Activated T-cell treated with anti-CD3 and anti-CD28 coated beads, Interleukin-2, amount 50 U/mL, for 4 hours (primary cell): ENCODE measurements at regions not wholly inside any gene's neighbourhood (a gene's known extent, or its start where the extent isn't known, plus 50 kb on each side); places are given as distances from the start of the nearest gene placed in this dataset.

ENCODE experiments used
- ATAC-seq, 2 donors: fragments of 200-7000 bp; cut with Tn5 transposase; one replicate each; pipeline ENCODE4 v1.10.0; 2021
- DNase-seq: peaks from one replicate; pipeline ENCODE4 v3.0.0-alpha.2; 2020
- H3K27me3 Mint-ChIP-seq: one replicate; pipeline ENCODE4 v1.8.0; 2021; ENCODE audit warnings: low read depth, mixed read lengths
- H3K36me3 Mint-ChIP-seq: one replicate; pipeline ENCODE4 v1.8.0; 2022; ENCODE audit warnings: mixed read lengths; ENCODE audit not compliant: insufficient read depth
- H3K4me1 Mint-ChIP-seq: one replicate; pipeline ENCODE4 v1.8.0; 2021; ENCODE audit warnings: low read depth, mixed read lengths
- H3K4me3 Mint-ChIP-seq: one replicate; pipeline ENCODE4 v1.8.0; 2021; ENCODE audit warnings: mild to moderate bottlenecking, moderate library complexity, mixed read lengths
- H3K9me3 Mint-ChIP-seq: one replicate; pipeline ENCODE4 v1.8.0; 2021; ENCODE audit warnings: mixed read lengths

DNA sequence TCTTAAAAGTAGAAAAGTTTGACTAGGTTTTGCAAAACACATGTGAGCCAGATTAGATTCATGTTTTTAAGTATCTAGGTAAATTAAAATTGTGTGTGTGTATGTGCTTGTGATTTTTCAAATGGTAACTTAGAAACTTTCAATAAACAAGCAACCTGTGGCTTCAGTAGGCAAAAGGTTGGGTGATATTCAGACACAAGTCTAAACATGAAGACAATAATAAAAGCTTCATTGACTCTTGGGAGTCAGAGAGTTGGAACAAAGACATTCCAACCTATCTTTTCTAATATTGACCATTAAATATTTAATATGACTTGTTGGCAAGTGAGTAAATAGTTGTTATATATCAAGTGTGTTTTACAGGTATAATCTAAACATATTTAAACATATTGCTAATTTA is 1049.6 kb upstream of the ADGRL4 start:
- H3K9me3 Mint-ChIP-seq, result no peaks in the 10 kb centered on the region
- no peak overlapping the region for H3K4me3 Mint-ChIP-seq
- no peaks in the 10 kb centered on the region for H3K36me3 Mint-ChIP-seq
- no peaks in the 10 kb centered on the region for H3K27me3 Mint-ChIP-seq
- DNase-seq (no peak), ATAC-seq (no peak)
- H3K4me1 Mint-ChIP-seq, result no peaks in the 10 kb centered on the region

DNA sequence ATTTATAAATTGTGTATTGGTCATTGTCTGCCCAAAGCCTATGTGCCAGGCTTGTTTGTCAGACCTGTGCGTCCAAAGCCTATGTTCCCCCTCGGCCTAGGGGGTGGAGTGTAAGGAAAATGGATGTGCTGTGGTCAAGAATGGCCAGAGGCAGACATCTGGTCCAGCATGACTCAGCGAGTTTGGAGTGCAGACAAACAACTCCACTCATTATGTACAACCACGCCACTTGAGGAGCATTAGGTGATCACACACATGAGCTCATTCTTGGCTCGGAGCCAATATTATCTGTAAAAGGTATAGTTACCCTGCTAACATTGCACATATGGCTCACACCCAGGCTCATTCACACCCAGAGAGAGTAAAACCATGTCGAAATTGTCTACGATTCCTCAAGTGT is 1047.6 kb upstream of the ADGRL4 start:
- ATAC-seq (no peak), DNase-seq (no peak)
- Mint-ChIP-seq H3K27me3 (no peaks in the 10 kb centered on the region), H3K4me3 (no peak overlapping the region), H3K36me3 (no peaks in the 10 kb centered on the region), H3K9me3 (no peaks in the 10 kb centered on the region), H3K4me1 (no peaks in the 10 kb centered on the region)

DNA sequence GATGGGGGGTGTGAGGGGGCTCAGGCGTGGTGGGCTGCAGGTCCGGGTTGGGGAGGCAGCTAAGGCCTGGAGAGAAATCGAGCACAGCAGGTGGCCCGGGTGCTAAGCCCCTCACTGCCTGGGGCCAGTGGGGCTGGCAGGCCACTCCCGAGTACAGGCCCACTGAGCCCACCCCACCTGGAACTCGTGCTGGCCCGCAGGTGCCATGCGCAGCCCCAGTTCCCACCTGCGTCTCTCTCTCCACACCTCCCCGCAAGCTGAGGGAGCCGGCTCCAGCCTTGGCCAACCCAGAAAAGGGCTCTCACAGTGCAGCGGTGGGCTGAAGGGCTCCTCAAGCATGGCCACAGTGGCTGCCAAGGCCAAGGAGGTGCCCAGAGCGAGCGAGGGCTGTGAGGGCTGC is 1047.1 kb upstream of the ADGRL4 start:
- H3K9me3 Mint-ChIP-seq, result no peaks in the 10 kb centered on the region
- no peaks in the 10 kb centered on the region for H3K4me1 Mint-ChIP-seq
- no peaks in the 10 kb centered on the region for H3K27me3 Mint-ChIP-seq
- no peak overlapping the region for H3K4me3 Mint-ChIP-seq
- ATAC-seq, result no peak
- no peak for DNase-seq
- H3K36me3 Mint-ChIP-seq, result no peaks in the 10 kb centered on the region

DNA sequence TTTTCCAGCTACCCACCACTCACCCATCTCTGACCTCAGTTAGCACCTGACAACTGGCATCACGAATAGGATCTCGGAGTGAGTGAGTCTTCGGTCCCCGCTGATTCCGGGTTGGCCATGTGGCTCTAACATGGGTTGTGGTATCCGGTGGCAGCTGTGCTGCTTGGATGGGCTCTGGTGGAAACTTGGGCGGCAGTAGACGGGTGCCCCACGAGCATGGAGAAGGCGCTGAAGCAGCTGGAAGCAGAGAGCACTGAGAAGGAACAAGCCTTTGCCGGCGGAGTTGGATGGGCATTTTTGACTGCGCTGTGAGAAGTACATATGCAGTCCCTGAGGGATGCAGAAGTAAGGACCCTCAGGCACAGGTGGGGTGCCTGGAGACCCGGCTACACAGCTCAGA is 1044.0 kb upstream of the ADGRL4 start:
- no peaks in the 10 kb centered on the region for H3K27me3 Mint-ChIP-seq
- H3K9me3 Mint-ChIP-seq, result no peaks in the 10 kb centered on the region
- DNase-seq (no peak), ATAC-seq (no peak)
- no peaks in the 10 kb centered on the region for H3K36me3 Mint-ChIP-seq
- no peak overlapping the region for H3K4me3 Mint-ChIP-seq
- no peaks in the 10 kb centered on the region for H3K4me1 Mint-ChIP-seq

DNA sequence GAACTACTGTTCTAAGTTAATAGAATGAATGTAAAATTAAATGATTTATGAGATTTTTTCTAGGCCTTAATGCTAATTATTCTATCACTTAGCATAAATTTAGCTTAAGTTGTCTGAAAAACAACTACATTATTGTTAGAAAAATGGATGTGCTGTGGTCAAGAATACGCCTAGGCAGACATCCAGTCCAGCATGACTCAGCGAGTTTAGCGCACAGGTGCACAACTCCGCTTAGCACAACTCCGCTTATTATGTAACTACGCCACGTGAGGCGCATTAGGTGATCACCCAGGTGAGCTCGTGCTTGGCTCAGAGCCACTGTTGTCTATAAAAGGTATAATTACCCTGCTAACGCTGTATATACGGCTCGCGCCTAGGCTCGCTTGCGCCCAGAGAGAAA is 1043.6 kb upstream of the ADGRL4 start:
- Mint-ChIP-seq H3K27me3 (no peaks in the 10 kb centered on the region), H3K4me1 (no peaks in the 10 kb centered on the region), H3K4me3 (no peak overlapping the region), H3K9me3 (no peaks in the 10 kb centered on the region), H3K36me3 (no peaks in the 10 kb centered on the region)
- ATAC-seq (no peak), DNase-seq (no peak)

DNA sequence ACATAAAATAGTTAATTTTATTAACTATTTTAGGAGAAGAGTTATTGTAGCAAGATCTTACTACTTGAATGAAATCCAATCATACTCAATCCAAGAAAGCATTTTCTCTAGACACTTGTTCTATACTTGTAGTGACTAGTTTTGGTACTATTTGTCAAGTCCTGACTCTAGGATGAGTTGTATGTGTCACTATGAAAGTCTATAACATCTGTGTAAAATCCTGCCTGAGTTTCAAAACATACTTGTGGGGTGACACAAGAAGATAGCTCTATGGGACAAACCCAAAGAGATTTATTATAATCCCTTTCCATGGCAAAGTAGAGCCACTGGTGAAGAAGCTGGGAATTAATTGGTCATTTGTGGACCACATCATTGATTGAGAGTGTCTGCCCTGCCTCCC is 1042.2 kb upstream of the ADGRL4 start:
- H3K36me3 Mint-ChIP-seq, result no peaks in the 10 kb centered on the region
- no peaks in the 10 kb centered on the region for H3K9me3 Mint-ChIP-seq
- ATAC-seq (no peak), DNase-seq (no peak)
- no peaks in the 10 kb centered on the region for H3K4me1 Mint-ChIP-seq
- H3K27me3 Mint-ChIP-seq, result no peaks in the 10 kb centered on the region
- no peak overlapping the region for H3K4me3 Mint-ChIP-seq

DNA sequence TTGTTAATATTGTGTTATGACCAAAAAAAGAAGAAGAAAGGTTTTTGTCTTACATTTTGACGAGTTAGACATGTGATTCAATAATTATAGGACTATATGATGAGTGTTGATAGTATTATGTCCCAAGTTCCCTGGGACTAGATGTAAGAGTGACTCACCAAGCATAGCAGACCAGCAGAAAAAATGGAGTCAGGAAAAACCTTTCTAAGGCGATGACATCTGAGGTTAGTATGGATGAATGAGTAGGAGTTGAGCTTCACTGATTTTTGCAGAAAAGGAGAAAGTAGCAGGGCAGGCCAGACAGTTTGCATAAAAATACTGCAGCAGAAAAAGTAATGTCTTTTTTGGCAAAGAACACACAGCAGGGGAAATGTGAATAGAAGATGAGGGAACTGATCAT is 1041.3 kb upstream of the ADGRL4 start:
- no peaks in the 10 kb centered on the region for H3K27me3 Mint-ChIP-seq
- H3K9me3 Mint-ChIP-seq, result no peaks in the 10 kb centered on the region
- no peaks in the 10 kb centered on the region for H3K4me1 Mint-ChIP-seq
- no peak overlapping the region for H3K4me3 Mint-ChIP-seq
- no peaks in the 10 kb centered on the region for H3K36me3 Mint-ChIP-seq
- ATAC-seq, result no peak
- no peak for DNase-seq

DNA sequence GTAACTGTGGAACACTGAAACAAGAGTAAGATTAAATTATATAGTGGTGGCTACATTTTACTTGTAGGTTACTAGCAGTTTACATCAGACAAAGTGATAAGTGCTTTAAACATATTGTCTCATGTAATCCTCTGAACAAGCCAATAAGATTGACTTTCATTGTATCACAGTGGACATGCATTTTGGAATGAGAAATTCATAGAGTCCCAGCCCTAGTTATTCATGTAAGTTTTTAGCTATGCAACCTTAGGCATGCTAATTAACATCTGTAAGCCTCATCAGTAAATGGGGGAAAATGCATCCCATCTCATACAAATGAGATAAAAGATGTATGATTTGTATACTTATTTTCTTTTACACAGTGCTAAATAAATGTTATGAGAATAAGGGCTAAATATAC is 1038.1 kb upstream of the ADGRL4 start:
- peaks cover 13% of the 10 kb centered on the region for H3K9me3 Mint-ChIP-seq
- H3K4me3 Mint-ChIP-seq, result no peak overlapping the region
- ATAC-seq, result no peak
- H3K36me3 Mint-ChIP-seq, result no peaks in the 10 kb centered on the region
- no peak for DNase-seq
- H3K27me3 Mint-ChIP-seq, result no peaks in the 10 kb centered on the region
- no peaks in the 10 kb centered on the region for H3K4me1 Mint-ChIP-seq

DNA sequence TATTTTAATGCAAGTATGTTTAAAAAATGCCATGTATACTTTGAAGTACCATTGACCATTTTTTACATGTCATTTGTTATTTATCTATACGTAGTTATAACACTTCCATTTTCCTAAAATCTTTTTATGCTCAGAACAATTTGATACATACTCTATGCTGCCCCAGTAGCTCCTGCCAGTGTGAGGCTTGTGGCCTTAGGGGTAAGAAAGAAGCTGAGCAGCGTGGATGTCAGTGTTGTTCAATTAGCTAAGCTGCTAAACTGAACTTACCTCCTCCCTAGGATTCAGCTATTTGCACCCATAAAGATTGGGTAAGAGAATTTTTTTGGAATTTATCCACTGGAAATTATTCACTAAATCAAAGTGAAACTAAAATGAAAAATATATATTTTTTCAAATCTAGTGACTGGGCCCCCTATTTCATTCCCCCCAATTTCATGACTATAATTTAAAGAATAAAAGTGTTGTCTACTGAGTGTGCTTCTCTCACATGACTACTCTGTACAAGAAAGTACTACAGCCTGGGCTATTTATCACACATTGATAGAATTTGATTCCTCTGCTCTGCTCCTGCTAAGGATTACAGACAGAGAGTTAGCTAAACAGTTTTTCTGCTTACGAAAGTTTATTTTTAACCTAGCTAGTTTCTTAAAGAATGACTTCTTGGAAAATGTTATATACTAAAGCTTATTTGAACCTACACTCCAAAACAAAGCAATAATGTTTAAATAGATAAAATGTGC is 1030.3 kb upstream of the ADGRL4 start:
- Mint-ChIP-seq H3K4me1 (no peaks in the 10 kb centered on the region), H3K9me3 (peaks cover 15% of the 10 kb centered on the region), H3K27me3 (no peaks in the 10 kb centered on the region), H3K4me3 (no peak overlapping the region), H3K36me3 (no peaks in the 10 kb centered on the region)
- DNase-seq (no peak), ATAC-seq (no peak)

DNA sequence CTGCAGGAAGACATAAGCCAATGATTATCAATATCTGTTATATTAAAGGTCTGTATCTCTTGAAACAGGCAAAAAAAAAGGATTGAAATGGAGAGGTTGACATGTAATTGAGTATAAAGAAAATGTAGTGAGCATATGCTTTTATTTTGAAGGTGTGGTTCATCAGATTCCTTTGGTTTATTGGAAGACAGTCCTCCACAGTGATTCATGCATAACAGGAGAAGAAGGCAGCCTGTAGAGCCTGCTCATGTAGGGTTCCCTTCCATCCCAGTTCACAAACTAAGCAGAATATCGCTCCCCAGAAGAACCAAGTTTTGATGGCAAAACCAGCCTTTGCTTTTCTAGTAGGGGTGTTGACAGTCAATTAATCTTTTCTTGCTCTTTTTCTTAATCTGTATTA is 1016.8 kb upstream of the ADGRL4 start:
- no peak for ATAC-seq
- H3K9me3 Mint-ChIP-seq, result peaks cover 3% of the 10 kb centered on the region
- no peaks in the 10 kb centered on the region for H3K4me1 Mint-ChIP-seq

DNA sequence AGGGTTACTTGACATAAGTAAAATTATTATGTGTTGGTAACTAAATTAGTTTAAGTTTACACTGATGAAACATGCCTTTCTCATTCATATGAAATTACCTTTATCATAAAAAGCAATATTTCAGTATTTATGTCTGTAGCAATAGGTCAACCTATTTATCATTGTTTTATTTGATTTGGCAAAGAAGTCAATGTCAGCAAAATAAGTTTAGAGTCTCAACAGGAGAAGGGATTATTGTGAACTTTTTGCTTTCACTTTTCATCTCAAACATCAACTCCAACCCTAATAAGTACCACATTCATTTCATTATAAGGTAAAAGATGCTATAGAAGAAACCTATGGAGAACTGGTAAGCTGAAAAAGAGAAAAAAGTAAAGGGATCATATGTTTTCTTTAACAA is 1015.4 kb upstream of the ADGRL4 start:
- Mint-ChIP-seq H3K27me3 (no peaks in the 10 kb centered on the region), H3K4me1 (no peaks in the 10 kb centered on the region), H3K9me3 (no peaks in the 10 kb centered on the region), H3K4me3 (no peak overlapping the region), H3K36me3 (no peaks in the 10 kb centered on the region)
- no peak for ATAC-seq
- no peak for DNase-seq

More for the DNA sequence above, 1016.8 kb upstream of the ADGRL4 start:
- H3K27me3 Mint-ChIP-seq, result no peaks in the 10 kb centered on the region
- no peaks in the 10 kb centered on the region for H3K36me3 Mint-ChIP-seq
- H3K4me3 Mint-ChIP-seq, result no peak overlapping the region
- no peak for DNase-seq

DNA sequence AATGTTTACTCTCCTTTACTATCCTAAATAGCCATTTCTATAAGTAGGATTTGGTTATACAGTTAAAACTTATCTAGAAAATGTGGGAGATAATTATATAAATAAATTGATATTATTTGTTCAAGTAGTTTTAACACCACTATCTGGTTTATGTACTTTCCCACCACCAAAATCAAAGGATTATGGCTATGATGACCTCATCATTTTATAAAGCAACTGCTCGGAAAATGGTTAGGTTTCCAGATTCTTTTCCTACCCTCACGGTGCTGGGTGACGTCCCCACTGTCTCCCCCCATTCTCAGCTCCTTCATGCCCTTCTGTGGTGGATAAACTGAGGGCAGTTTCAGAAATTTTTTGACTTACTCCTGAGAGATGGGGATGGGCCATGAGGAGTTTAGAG is 1011.8 kb upstream of the ADGRL4 start:
- Mint-ChIP-seq H3K4me1 (no peaks in the 10 kb centered on the region), H3K9me3 (no peaks in the 10 kb centered on the region)
- DNase-seq, result no peak

DNA sequence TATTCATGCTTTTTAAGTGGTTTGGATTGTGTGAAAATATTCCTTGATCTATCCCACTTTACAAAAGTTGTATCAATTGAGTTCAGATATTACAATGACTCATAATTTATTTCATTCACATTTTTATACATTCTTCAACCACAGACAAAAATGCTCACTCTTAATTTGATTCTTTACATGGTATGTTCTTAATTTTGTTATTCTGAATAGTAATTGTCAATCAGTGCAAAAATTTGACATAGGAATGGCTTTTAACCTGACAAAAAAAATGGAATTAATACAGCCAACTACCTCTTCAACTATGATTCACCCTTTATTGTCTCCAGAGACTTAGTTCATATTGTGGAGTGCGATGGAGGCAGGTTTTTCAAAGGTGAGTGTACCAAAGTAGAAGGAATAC is 1002.4 kb upstream of the ADGRL4 start:
- H3K27me3 Mint-ChIP-seq, result no peaks in the 10 kb centered on the region
- ATAC-seq (no peak), DNase-seq (no peak)
- H3K9me3 Mint-ChIP-seq, result no peaks in the 10 kb centered on the region
- H3K36me3 Mint-ChIP-seq, result no peaks in the 10 kb centered on the region
- H3K4me1 Mint-ChIP-seq, result no peaks in the 10 kb centered on the region
- H3K4me3 Mint-ChIP-seq, result no peak overlapping the region

More for the DNA sequence above, 1011.8 kb upstream of the ADGRL4 start:
- Mint-ChIP-seq H3K4me3 (no peak overlapping the region), H3K36me3 (no peaks in the 10 kb centered on the region), H3K27me3 (no peaks in the 10 kb centered on the region)
- no peak for ATAC-seq

DNA sequence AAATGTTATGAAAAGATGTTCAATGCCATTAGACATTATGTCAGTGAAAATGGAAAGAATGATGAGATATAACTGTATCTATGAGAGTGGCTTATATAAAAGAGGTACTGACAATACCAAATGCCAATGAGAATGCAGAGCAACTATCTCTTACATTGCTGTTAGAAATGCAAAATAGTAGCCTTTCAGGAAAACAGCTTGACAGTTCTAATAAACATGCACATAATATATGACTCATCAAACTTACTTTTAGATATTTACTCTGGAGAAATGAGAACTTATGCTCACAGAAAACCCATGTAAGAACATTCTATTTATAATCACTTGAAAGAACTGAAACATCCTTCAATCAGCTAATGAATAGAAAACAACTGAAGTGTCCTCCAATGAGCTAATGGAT is 996.7 kb upstream of the ADGRL4 start:
- no peaks in the 10 kb centered on the region for H3K4me1 Mint-ChIP-seq
- H3K9me3 Mint-ChIP-seq, result peaks cover 10% of the 10 kb centered on the region
- H3K4me3 Mint-ChIP-seq, result no peak overlapping the region
- H3K36me3 Mint-ChIP-seq, result no peaks in the 10 kb centered on the region
- DNase-seq, result no peak
- ATAC-seq, result no peak
- H3K27me3 Mint-ChIP-seq, result no peaks in the 10 kb centered on the region

DNA sequence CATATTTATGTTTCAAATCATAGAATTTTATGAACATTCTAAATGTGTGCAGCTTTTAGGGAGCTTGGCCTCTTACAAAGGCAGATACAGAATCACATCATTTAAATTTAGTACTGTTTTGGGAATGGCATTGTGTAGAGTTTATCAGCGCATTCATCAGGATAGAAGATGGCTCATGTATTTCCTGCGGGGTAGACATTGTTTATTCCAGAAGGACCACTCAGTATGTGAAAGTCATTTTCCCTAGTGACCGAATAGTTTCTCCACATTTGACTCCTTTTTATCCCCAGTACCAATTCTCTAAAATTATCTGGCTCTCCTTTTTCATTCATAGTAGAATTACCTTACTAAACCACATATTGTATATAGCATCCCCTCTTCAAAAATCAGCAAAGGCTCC is 981.9 kb upstream of the ADGRL4 start:
- ATAC-seq (no peak), DNase-seq (no peak)
- no peaks in the 10 kb centered on the region for H3K4me1 Mint-ChIP-seq
- no peaks in the 10 kb centered on the region for H3K27me3 Mint-ChIP-seq
- H3K4me3 Mint-ChIP-seq, result no peak overlapping the region
- H3K36me3 Mint-ChIP-seq, result no peaks in the 10 kb centered on the region
- peaks cover 12% of the 10 kb centered on the region for H3K9me3 Mint-ChIP-seq

DNA sequence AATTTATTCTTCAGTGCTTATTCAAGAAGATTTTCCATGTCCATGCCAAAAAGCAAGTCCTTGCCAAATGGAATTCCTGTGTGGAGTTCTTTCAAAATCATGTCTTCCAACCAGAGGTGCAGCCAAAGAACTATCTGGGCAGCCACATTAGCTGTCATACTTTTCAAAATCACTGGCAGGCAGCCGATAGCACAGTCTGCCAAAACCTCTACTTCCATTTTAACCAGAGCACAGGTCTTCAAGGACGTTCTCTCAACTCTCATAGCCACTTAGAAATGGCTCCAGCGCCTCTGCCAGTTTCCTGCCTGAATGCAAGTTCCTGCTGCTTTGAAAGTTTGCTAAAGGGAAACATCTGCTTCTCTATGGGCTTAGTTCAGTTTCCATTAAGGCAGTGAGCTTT is 975.7 kb upstream of the ADGRL4 start:
- no peak for ATAC-seq
- Mint-ChIP-seq H3K27me3 (no peaks in the 10 kb centered on the region), H3K36me3 (no peaks in the 10 kb centered on the region), H3K4me1 (no peaks in the 10 kb centered on the region), H3K9me3 (peaks cover 7% of the 10 kb centered on the region), H3K4me3 (no peak overlapping the region)
- DNase-seq, result no peak
